ENCODE measurements at regions not wholly inside any gene's neighbourhood (a gene's known extent, or its start where the extent isn't known, plus 50 kb on each side); places are given as distances from the start of the nearest gene placed in this dataset.

DNA sequence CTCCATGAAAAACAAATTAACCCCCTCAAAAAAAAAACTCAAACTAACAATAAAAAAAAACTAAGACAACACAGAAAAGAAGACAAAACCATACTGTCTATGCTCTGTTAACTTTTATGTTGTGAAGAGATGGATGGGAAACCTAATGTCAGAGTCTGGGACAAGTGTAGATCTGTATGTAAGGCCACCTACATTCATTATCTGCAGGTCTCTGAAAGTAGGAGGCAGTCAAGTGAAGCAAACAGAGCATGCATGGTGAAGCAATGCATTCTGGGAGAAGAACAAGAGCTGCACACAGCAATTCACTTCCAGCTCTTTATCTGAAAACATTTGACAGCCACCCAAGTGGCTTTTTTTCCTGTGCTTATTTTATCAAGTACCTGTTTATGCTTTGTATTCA is 452.0 kb downstream of the EPHA7 start:
- TF ChIP-seq, protein P1, sequence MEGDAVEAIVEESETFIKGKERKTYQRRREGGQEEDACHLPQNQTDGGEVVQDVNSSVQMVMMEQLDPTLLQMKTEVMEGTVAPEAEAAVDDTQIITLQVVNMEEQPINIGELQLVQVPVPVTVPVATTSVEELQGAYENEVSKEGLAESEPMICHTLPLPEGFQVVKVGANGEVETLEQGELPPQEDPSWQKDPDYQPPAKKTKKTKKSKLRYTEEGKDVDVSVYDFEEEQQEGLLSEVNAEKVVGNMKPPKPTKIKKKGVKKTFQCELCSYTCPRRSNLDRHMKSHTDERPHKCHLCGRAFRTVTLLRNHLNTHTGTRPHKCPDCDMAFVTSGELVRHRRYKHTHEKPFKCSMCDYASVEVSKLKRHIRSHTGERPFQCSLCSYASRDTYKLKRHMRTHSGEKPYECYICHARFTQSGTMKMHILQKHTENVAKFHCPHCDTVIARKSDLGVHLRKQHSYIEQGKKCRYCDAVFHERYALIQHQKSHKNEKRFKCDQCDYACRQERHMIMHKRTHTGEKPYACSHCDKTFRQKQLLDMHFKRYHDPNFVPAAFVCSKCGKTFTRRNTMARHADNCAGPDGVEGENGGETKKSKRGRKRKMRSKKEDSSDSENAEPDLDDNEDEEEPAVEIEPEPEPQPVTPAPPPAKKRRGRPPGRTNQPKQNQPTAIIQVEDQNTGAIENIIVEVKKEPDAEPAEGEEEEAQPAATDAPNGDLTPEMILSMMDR (IDR thresholded peaks at IDR 0.05): no peak
- no peak for TF ChIP-seq POLR2A (IDR thresholded peaks at IDR 0.05)
